ENCODE measurements at regions not wholly inside any gene's neighbourhood (a gene's known extent, or its start where the extent isn't known, plus 50 kb on each side); places are given as distances from the start of the nearest gene placed in this dataset.
"Not testable (repeated sequence)": the region's sequence is repeated elsewhere in the genome, so short reads cannot be mapped to it uniquely, and the experiment has no call there.

DNA sequence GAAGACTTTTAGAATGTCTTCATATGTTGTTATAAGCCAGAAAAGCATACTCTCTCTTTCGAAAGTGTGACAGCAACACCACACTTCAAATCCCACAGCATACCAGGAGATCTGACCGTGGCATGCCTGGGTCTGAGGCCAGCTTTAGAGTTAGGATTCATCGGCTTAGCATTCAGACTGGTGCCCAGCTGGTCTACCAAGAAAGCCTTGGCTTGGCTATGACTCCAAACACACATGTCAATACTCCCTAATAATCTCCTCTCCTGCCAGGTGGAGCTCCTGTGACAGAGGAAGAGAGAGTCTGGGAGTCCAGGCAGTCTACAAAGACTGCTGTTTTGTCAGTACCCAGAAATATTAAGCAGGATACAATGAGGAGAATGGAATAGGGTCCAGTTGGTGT is 77.1 kb upstream of the MAN1A1 start:
- WGBS (ENCODE audit: insufficient coverage): 100% methylated on average over 1 of the region's 3 CpGs

DNA sequence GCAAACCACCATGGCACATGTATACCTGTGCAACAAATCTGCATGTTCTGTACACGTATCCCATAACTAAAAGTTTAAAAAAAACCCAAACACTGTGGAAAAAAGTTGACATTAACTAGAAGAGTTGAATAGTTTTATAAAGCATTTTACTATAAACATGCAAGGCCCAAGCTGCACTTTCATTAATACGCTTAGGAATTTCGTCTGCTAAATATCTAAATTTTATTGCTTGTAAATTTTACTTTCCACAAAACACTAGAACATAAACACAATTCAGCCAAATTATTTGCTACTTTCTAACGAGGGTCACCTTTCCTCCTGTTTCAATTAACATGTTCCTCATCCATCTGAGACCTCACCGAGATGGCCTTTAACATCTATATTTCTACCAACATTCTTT is 74.4 kb upstream of the MAN1A1 start:
- no peaks in the 10 kb centered on the region for H3K36me3 Mint-ChIP-seq
- no peak overlapping the region for H3K27ac Mint-ChIP-seq
- H4K20me1 ChIP-seq (ENCODE audit: insufficient read depth, low read length): no peaks in the 10 kb centered on the region
- no peaks in the 10 kb centered on the region for H3K79me2 ChIP-seq (ENCODE audit: insufficient read depth, low read length)
- peaks cover 0 to 5% of the 10 kb centered on the region in 2 donors for H3K9me3 ChIP-seq (replicated peaks in 1 of 2; ENCODE audit: control insufficient read depth in 1 of 2, insufficient read depth in 1 of 2, low read length in 2 of 2)
- H3K4me1 Mint-ChIP-seq: no peaks in the 10 kb centered on the region
- no peak overlapping the region for H2AFZ ChIP-seq (ENCODE audit: insufficient read depth, low read depth, low read length, poor library complexity, severe bottlenecking)
- TF ChIP-seq, protein P1, sequence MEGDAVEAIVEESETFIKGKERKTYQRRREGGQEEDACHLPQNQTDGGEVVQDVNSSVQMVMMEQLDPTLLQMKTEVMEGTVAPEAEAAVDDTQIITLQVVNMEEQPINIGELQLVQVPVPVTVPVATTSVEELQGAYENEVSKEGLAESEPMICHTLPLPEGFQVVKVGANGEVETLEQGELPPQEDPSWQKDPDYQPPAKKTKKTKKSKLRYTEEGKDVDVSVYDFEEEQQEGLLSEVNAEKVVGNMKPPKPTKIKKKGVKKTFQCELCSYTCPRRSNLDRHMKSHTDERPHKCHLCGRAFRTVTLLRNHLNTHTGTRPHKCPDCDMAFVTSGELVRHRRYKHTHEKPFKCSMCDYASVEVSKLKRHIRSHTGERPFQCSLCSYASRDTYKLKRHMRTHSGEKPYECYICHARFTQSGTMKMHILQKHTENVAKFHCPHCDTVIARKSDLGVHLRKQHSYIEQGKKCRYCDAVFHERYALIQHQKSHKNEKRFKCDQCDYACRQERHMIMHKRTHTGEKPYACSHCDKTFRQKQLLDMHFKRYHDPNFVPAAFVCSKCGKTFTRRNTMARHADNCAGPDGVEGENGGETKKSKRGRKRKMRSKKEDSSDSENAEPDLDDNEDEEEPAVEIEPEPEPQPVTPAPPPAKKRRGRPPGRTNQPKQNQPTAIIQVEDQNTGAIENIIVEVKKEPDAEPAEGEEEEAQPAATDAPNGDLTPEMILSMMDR (IDR thresholded peaks at IDR 0.05): no peak
- no peak overlapping the region for H3K27ac ChIP-seq (ENCODE audit: low read depth in 1 of 2, low read length in 2 of 2)
- no peaks in the 10 kb centered on the region for H3K27me3 ChIP-seq (ENCODE audit: control insufficient read depth in 2 of 2, insufficient read depth in 2 of 2, low read length in 2 of 2)
- H3K4me3 ChIP-seq (replicated peaks in 1 of 3; ENCODE audit: low read depth in 2 of 3, low read length in 3 of 3): no peak overlapping the region
- no peak for DNase-seq
- H3K9me3 Mint-ChIP-seq: peaks cover 3 to 32% (median 19%) of the 10 kb centered on the region in 7 donors
- H3K9ac ChIP-seq (ENCODE audit: insufficient read depth, low read length, poor library complexity, severe bottlenecking): no peak overlapping the region
- no peaks in the 10 kb centered on the region for H3K4me1 ChIP-seq (ENCODE audit: control insufficient read depth in 1 of 2, insufficient read depth in 2 of 2, low read length in 2 of 2)
- no peaks in the 10 kb centered on the region for H3K27me3 Mint-ChIP-seq (ENCODE audit: low read depth in 3 of 3)
- 90% methylated on average over 2 of the region's 5 CpGs for WGBS (ENCODE audit: insufficient coverage)
- no peaks in the 10 kb centered on the region for H3K36me3 ChIP-seq (replicated peaks in 1 of 2; ENCODE audit: control insufficient read depth in 1 of 2, insufficient read depth in 2 of 2, low read length in 2 of 2)
- no peak overlapping the region for H3K4me3 Mint-ChIP-seq
- H3K4me2 ChIP-seq (replicated peaks; ENCODE audit: extremely low read depth, low read length, poor library complexity, severe bottlenecking): no peak overlapping the region
- intact Hi-C loops (cut with micrococcal nuclease): no loop called here

More for the DNA sequence above, 77.1 kb upstream of the MAN1A1 start:
- Histone ChIP-seq H3K79me2 (ENCODE audit: insufficient read depth, low read length) (no peaks in the 10 kb centered on the region), H3K4me2 (replicated peaks; ENCODE audit: extremely low read depth, low read length, poor library complexity, severe bottlenecking) (no peak overlapping the region), H2AFZ (ENCODE audit: insufficient read depth, low read depth, low read length, poor library complexity, severe bottlenecking) (no peak overlapping the region), H3K36me3 (replicated peaks in 1 of 2; ENCODE audit: control insufficient read depth in 1 of 2, insufficient read depth in 2 of 2, low read length in 2 of 2) (no peaks in the 10 kb centered on the region), H3K4me3 (replicated peaks in 1 of 3; ENCODE audit: low read depth in 2 of 3, low read length in 3 of 3) (no peak overlapping the region), H3K4me1 (ENCODE audit: control insufficient read depth in 1 of 2, insufficient read depth in 2 of 2, low read length in 2 of 2) (no peaks in the 10 kb centered on the region), H3K9ac (ENCODE audit: insufficient read depth, low read length, poor library complexity, severe bottlenecking) (no peak overlapping the region), H3K27me3 (ENCODE audit: control insufficient read depth in 2 of 2, insufficient read depth in 2 of 2, low read length in 2 of 2) (no peaks in the 10 kb centered on the region), H3K9me3 (replicated peaks in 1 of 2; ENCODE audit: control insufficient read depth in 1 of 2, insufficient read depth in 1 of 2, low read length in 2 of 2) (peaks cover 0 to 5% of the 10 kb centered on the region in 2 donors), H4K20me1 (ENCODE audit: insufficient read depth, low read length) (no peaks in the 10 kb centered on the region), H3K27ac (ENCODE audit: low read depth in 1 of 2, low read length in 2 of 2) (no peak overlapping the region)
- peaks cover 0 to 14% (median 5%) of the 10 kb centered on the region in 7 donors for H3K9me3 Mint-ChIP-seq
- no peaks in the 10 kb centered on the region for H3K27me3 Mint-ChIP-seq (ENCODE audit: low read depth in 3 of 3)
- H3K4me1 Mint-ChIP-seq: no peaks in the 10 kb centered on the region
- intact Hi-C loops (cut with micrococcal nuclease): no loop called here
- H3K36me3 Mint-ChIP-seq: no peaks in the 10 kb centered on the region
- DNase-seq: no peak
- no peak overlapping the region for H3K4me3 Mint-ChIP-seq
- TF ChIP-seq, protein P1 (IDR thresholded peaks at IDR 0.05): no peak
- peak overlapping the region in 1 of 7 donors; percentile 46 for H3K27ac Mint-ChIP-seq

DNA sequence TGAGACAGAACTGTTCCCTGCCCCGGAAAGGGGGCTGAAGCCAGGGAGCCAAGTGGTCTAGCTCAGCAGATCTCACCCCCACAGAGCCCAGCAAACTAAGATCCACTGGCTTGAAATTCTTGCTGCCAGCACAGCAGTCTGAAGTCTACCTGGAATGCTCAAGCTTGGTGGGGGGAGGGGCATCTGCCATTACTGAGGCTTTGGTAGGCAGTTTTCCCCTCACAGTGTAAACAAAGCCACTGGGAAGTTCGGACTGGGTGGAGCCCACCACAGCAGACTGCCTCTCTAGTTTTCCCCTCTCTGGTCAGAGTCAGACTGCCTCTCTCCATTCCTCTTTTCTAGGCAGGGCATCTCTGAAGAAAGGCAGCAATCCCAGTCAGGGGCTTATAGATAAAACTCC is 68.5 kb upstream of the MAN1A1 start:
- peaks cover 21 to 25% of the 10 kb centered on the region in 2 donors for H3K9me3 ChIP-seq (replicated peaks in 1 of 2; ENCODE audit: control insufficient read depth in 1 of 2, insufficient read depth in 1 of 2, low read length in 2 of 2)
- H3K27me3 Mint-ChIP-seq (ENCODE audit: low read depth in 3 of 3); H3K4me3 Mint-ChIP-seq; H3K4me1 Mint-ChIP-seq; H3K36me3 Mint-ChIP-seq; H2AFZ ChIP-seq (ENCODE audit: insufficient read depth, low read depth, low read length, poor library complexity, severe bottlenecking); H3K27ac ChIP-seq (ENCODE audit: low read depth in 1 of 2, low read length in 2 of 2); DNase-seq; H3K79me2 ChIP-seq (ENCODE audit: insufficient read depth, low read length); H4K20me1 ChIP-seq (ENCODE audit: insufficient read depth, low read length); H3K4me1 ChIP-seq (ENCODE audit: control insufficient read depth in 1 of 2, insufficient read depth in 2 of 2, low read length in 2 of 2); H3K27me3 ChIP-seq (ENCODE audit: control insufficient read depth in 2 of 2, insufficient read depth in 2 of 2, low read length in 2 of 2); H3K27ac Mint-ChIP-seq; intact Hi-C loops (cut with micrococcal nuclease); H3K4me2 ChIP-seq (replicated peaks; ENCODE audit: extremely low read depth, low read length, poor library complexity, severe bottlenecking); H3K36me3 ChIP-seq (replicated peaks in 1 of 2; ENCODE audit: control insufficient read depth in 1 of 2, insufficient read depth in 2 of 2, low read length in 2 of 2); H3K4me3 ChIP-seq (replicated peaks in 1 of 3; ENCODE audit: low read depth in 2 of 3, low read length in 3 of 3); H3K9ac ChIP-seq (ENCODE audit: insufficient read depth, low read length, poor library complexity, severe bottlenecking): not testable (repeated sequence)
- peaks cover 24 to 57% (median 34%) of the 10 kb centered on the region in 7 donors for H3K9me3 Mint-ChIP-seq
- 100% methylated on average over 1 of the region's 2 CpGs for WGBS (ENCODE audit: insufficient coverage)
